ENCODE measurements at regions not wholly inside any gene's neighbourhood (a gene's known extent, or its start where the extent isn't known, plus 50 kb on each side); places are given as distances from the start of the nearest gene placed in this dataset.

DNA sequence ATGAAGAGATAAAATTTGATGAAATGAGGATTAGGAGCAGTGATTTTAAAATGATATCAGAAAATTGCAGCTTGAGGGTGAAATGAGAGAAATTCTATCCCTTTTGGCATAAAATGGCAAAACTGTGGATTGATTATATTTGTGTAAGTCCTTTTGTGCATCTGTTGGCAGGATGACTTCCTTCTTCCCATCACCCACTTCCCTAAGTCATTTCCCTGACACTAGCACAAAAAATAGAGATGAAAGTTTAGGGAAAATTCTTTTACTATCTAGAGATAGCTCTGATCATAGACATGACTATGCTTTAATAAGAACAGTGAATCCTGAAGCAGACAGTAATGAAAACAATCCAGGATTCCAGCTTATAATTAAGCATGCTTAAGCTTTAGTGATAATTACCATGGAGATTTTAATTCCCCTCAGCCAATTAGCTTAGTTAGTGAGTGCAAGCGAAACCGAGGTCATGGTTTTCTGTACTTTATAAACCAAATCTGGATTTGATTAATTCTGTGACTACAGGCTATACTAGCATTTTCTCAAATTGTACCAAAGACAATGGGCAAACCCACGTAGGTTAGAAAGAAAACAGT is 163.6 kb upstream of the TARS1 start:
- intact Hi-C loops (cut with DNase I) = no loop called here
- Histone ChIP-seq H3K27ac (no peak overlapping the region), H3K4me1 (peaks cover 0 to 25% (median 13%) of the 10 kb centered on the region in 4 donors), H3K9me3 (no peaks in the 10 kb centered on the region), H3K4me3 (no peak overlapping the region), H3K27me3 (no peaks in the 10 kb centered on the region), H3K36me3 (no peaks in the 10 kb centered on the region)
- WGBS, 2 donors = 88 to 90% methylated on average over 3 of the region's 3 CpGs
- TF ChIP-seq EP300 (IDR thresholded peaks at IDR 0.05) = no peak
- no peak for TF ChIP-seq POLR2A (IDR thresholded peaks at IDR 0.05)
- no peak for TF ChIP-seq POLR2AphosphoS5 (IDR thresholded peaks at IDR 0.05)
- TF ChIP-seq, protein P1, sequence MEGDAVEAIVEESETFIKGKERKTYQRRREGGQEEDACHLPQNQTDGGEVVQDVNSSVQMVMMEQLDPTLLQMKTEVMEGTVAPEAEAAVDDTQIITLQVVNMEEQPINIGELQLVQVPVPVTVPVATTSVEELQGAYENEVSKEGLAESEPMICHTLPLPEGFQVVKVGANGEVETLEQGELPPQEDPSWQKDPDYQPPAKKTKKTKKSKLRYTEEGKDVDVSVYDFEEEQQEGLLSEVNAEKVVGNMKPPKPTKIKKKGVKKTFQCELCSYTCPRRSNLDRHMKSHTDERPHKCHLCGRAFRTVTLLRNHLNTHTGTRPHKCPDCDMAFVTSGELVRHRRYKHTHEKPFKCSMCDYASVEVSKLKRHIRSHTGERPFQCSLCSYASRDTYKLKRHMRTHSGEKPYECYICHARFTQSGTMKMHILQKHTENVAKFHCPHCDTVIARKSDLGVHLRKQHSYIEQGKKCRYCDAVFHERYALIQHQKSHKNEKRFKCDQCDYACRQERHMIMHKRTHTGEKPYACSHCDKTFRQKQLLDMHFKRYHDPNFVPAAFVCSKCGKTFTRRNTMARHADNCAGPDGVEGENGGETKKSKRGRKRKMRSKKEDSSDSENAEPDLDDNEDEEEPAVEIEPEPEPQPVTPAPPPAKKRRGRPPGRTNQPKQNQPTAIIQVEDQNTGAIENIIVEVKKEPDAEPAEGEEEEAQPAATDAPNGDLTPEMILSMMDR (IDR thresholded peaks at IDR 0.05) = no peak
- no peak for DNase-seq

DNA sequence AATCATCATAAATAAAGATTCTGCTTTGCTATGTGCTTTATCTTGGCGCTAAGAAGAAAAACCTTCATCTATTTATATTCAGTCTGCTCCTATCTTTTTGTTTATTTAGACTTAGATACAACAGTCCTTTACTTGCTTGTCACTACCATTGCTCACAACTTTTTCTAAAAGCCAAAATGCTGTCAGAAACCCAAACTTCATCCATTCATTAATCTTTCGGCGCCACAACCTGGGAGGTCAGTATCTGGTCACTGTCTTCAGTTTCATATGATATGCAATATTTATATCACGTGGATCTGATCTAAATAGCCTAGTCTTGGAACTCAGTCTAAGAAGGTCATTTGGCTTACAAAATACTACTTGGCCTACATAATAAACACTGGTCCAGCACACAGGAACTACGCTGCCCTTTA is 159.3 kb upstream of the TARS1 start:
- Histone ChIP-seq H3K27ac (peak overlapping the region in 2 of 4 donors; percentile 28 to 29), H3K9me3 (no peaks in the 10 kb centered on the region), H3K27me3 (no peaks in the 10 kb centered on the region), H3K36me3 (no peaks in the 10 kb centered on the region), H3K4me3 (no peak overlapping the region), H3K4me1 (peaks cover 0 to 29% (median 13%) of the 10 kb centered on the region in 4 donors)
- intact Hi-C loops (cut with DNase I) = no loop called here
- no peak for TF ChIP-seq EP300 (IDR thresholded peaks at IDR 0.05)
- peak; percentile 23 to 72 (median 39) for TF ChIP-seq POLR2AphosphoS5 (IDR thresholded peaks at IDR 0.05)
- no peak for DNase-seq
- WGBS, 2 donors = 78 to 85% methylated on average over 5 of the region's 5 CpGs

DNA sequence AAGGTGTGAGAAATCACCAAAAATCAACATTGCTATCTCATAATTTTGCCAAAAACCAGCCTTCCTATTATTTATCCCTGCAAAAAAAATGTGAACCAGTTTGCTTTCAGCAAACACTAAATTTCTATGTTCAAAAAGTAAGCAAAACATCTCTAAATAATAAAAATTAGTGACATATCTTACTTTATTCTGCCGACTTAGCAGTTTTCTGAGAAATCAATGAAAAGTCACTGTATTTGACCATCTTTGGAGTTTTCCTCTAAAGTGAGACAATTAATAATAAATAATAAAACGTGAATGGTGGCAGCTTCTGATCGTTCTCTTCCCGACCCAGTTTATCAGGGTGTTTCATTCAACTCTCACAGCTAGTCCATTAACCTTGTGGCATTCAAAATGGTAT is 158.6 kb upstream of the TARS1 start:
- Histone ChIP-seq H3K4me3 (no peak overlapping the region), H3K4me1 (peaks cover 0 to 22% (median 10%) of the 10 kb centered on the region in 4 donors), H3K36me3 (no peaks in the 10 kb centered on the region), H3K27me3 (no peaks in the 10 kb centered on the region), H3K9me3 (no peaks in the 10 kb centered on the region), H3K27ac (no peak overlapping the region)
- no peak for DNase-seq
- intact Hi-C loops (cut with DNase I) = no loop called here
- TF ChIP-seq EP300 (IDR thresholded peaks at IDR 0.05) (no peak), POLR2A (IDR thresholded peaks at IDR 0.05) (no peak), POLR2AphosphoS5 (IDR thresholded peaks at IDR 0.05) (no peak)
- TF ChIP-seq, protein P1 (IDR thresholded peaks at IDR 0.05) = no peak
- 86 to 87% methylated on average over 4 of the region's 4 CpGs for WGBS, 2 donors

DNA sequence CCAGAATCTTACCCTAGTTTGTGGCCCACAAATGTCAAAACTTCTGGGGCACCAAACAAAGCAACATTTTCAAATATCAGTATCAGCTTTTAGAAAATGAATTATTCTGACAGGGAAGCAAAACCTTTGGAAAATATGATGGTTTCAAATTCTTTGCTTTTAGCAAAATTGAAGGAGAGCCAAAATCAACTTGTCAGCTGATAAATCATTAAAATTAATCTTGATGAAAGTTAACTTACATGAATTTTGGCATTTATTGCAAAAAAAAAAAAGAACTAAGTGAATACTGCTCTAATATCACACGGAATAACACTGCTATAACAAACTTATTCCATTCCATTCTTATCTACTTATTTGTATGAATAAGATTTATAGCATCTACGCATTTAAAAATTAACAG is 158.1 kb upstream of the TARS1 start:
- no peak overlapping the region for H3K27ac ChIP-seq
- peaks cover 0 to 20% (median 10%) of the 10 kb centered on the region in 4 donors for H3K4me1 ChIP-seq
- no peak for DNase-seq
- H3K27me3 ChIP-seq = no peaks in the 10 kb centered on the region
- intact Hi-C loops (cut with DNase I) = no loop called here
- H3K36me3 ChIP-seq = no peaks in the 10 kb centered on the region
- TF ChIP-seq, protein P1 (IDR thresholded peaks at IDR 0.05) = no peak
- no peak for TF ChIP-seq EP300 (IDR thresholded peaks at IDR 0.05)
- TF ChIP-seq POLR2AphosphoS5 (IDR thresholded peaks at IDR 0.05) = no peak
- no peak for TF ChIP-seq POLR2A (IDR thresholded peaks at IDR 0.05)
- H3K9me3 ChIP-seq = no peaks in the 10 kb centered on the region
- WGBS, 2 donors = 70 to 90% methylated on average over 2 of the region's 2 CpGs
- no peak overlapping the region for H3K4me3 ChIP-seq

DNA sequence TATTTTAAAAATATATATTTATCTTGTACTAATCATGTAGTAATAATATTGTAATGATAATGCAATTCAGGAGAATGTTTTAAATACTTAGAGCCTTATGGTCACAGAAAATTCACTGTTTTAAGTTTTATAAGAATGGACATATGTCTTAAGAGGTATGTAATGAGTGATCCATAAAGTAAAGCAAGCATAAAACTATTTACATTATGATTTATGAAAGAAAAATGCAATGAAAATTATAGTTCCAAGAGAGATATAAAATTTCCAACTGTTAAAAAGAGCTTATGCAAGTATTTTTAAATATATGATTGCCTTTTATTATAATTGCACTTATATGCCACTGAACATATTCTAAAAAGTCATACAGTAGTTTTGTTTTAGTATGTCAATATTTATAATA is 157.5 kb upstream of the TARS1 start:
- peaks cover 0 to 20% (median 10%) of the 10 kb centered on the region in 4 donors for H3K4me1 ChIP-seq
- H3K27me3 ChIP-seq = no peaks in the 10 kb centered on the region
- no peak overlapping the region for H3K27ac ChIP-seq
- DNase-seq = no peak
- no peaks in the 10 kb centered on the region for H3K9me3 ChIP-seq
- TF ChIP-seq EP300 (IDR thresholded peaks at IDR 0.05) (no peak), POLR2A (IDR thresholded peaks at IDR 0.05) (no peak), POLR2AphosphoS5 (IDR thresholded peaks at IDR 0.05) (no peak)
- TF ChIP-seq, protein P1 (IDR thresholded peaks at IDR 0.05) = no peak
- no peaks in the 10 kb centered on the region for H3K36me3 ChIP-seq
- intact Hi-C loops (cut with DNase I) = no loop called here
- no peak overlapping the region for H3K4me3 ChIP-seq
